H1 (cell line): ENCODE measurements at regions not wholly inside any gene's neighbourhood (a gene's known extent, or its start where the extent isn't known, plus 50 kb on each side); places are given as distances from the start of the nearest gene placed in this dataset.

ENCODE experiments used
- ATF2 ChIP-seq: IDR thresholded peaks from 2 replicates; pipeline ENCODE4 v1.6.1; 2012; ENCODE audit warnings: low read length, inconsistent platforms
- CHD7 ChIP-seq: fragments of 300-600 bp; sonication (generic); IDR thresholded peaks from 2 replicates; pipeline ENCODE4 v1.7.1; 2012; ENCODE audit warnings: low read length, moderate library complexity, mild to moderate bottlenecking, inconsistent platforms; ENCODE audit not compliant: insufficient replicate concordance
- EZH2 ChIP-seq: fragments of 200-600 bp; sonication (generic); IDR thresholded peaks from 2 replicates; pipeline ENCODE4 v1.7.1; 2012; ENCODE audit warnings: low read depth, mild to moderate bottlenecking, moderate library complexity, low read length, inconsistent platforms; ENCODE audit not compliant: severe bottlenecking
- JUN ChIP-seq: IDR thresholded peaks from 2 replicates; pipeline ENCODE4 v1.6.1; 2011; ENCODE audit warnings: low read depth, mild to moderate bottlenecking, improper control_type of control experiment, low read length
- MAFK ChIP-seq: IDR thresholded peaks from 2 replicates; pipeline ENCODE4 v1.6.1; 2012; ENCODE audit warnings: low read depth, mild to moderate bottlenecking, improper control_type of control experiment, low read length
- NRF1 ChIP-seq: IDR thresholded peaks from 2 replicates; pipeline ENCODE4 v1.6.1; 2011; ENCODE audit warnings: mild to moderate bottlenecking, low read depth, low read length, improper control_type of control experiment
- POLR2A ChIP-seq, 2 experiments: IDR thresholded peaks; 1 replicate in 1 of 2; 2 replicates in 1 of 2; pipeline ENCODE4 v1.6.1; 2011; ENCODE audit warnings: low read depth in 2 of 2, low read length in 2 of 2, mild to moderate bottlenecking in 2 of 2; ENCODE audit errors: control extremely low read depth in 1 of 2
- SP2 ChIP-seq: IDR thresholded peaks from 2 replicates; pipeline ENCODE4 v1.6.1; 2012; ENCODE audit warnings: mild to moderate bottlenecking, low read length, inconsistent platforms
- TBP ChIP-seq: IDR thresholded peaks from 2 replicates; pipeline ENCODE4 v1.6.1; 2011; ENCODE audit warnings: low read depth, low read length, improper control_type of control experiment
- ZNF274 ChIP-seq: IDR thresholded peaks from 2 replicates; pipeline ENCODE4 v1.7.0; 2012; ENCODE audit warnings: low read length, borderline replicate concordance; ENCODE audit errors: extremely low read depth

GRCh38 chr14:101184104-101184455 is 280.6 kb upstream of the RTL1 start (continued):
- TF ChIP-seq CHD7 (no peak), POLR2A (IDR thresholded peaks at IDR 0.05; ENCODE audit: control extremely low read depth in 1 of 2, low read depth in 2 of 2, low read length in 2 of 2) (no peak), JUN (no peak), NRF1 (no peak), TBP (no peak), ATF2 (no peak), EZH2 (no peak), MAFK (no peak), SP2 (no peak), ZNF274 (no peak)
